Neural progenitor cell (in vitro differentiated cells): ENCODE measurements at regions not wholly inside any gene's neighbourhood (a gene's known extent, or its start where the extent isn't known, plus 50 kb on each side); places are given as distances from the start of the nearest gene placed in this dataset.
"Not testable (repeated sequence)": the region's sequence is repeated elsewhere in the genome, so short reads cannot be mapped to it uniquely, and the experiment has no call there.

Experiments used
- EZH2phosphoT487 ChIP-seq: fragments of 200-600 bp; sonication (generic); IDR thresholded peaks from 2 replicates; pipeline ENCODE4 v1.6.1; 2017; ENCODE audit warnings: antibody characterized with exemption
- TF ChIP-seq, protein P1 (sequence below): fragments of 200-600 bp; sonication (generic); IDR thresholded peaks from 2 replicates; pipeline ENCODE4 v1.5.1; 2017; ENCODE audit warnings: antibody characterized with exemption, mild to moderate bottlenecking

DNA sequence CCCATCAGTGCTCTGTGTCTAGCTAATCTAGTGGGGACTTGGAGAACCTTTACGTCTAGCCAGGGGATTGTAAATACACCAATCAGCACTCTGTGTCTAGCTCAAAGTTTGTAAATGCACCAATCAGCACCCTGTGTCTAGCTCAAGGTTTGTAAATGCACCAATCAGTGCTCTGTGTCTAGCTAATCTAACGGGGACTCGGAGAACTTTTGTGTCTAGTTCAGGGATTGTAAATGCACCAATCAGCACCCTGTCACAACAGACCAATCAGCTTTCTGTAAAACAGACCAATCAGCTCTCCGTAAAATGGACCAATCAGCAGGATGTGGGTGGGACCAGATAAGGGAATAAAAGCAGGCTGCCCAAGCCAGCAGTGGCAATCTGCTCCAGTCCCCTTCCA is 268.3 kb upstream of the MKLN1 start:
- TF ChIP-seq, protein P1, sequence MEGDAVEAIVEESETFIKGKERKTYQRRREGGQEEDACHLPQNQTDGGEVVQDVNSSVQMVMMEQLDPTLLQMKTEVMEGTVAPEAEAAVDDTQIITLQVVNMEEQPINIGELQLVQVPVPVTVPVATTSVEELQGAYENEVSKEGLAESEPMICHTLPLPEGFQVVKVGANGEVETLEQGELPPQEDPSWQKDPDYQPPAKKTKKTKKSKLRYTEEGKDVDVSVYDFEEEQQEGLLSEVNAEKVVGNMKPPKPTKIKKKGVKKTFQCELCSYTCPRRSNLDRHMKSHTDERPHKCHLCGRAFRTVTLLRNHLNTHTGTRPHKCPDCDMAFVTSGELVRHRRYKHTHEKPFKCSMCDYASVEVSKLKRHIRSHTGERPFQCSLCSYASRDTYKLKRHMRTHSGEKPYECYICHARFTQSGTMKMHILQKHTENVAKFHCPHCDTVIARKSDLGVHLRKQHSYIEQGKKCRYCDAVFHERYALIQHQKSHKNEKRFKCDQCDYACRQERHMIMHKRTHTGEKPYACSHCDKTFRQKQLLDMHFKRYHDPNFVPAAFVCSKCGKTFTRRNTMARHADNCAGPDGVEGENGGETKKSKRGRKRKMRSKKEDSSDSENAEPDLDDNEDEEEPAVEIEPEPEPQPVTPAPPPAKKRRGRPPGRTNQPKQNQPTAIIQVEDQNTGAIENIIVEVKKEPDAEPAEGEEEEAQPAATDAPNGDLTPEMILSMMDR = not testable (repeated sequence)
- not testable (repeated sequence) for TF ChIP-seq EZH2phosphoT487
